AG04449 (cell line): ENCODE measurements at regions not wholly inside any gene's neighbourhood (a gene's known extent, or its start where the extent isn't known, plus 50 kb on each side); places are given as distances from the start of the nearest gene placed in this dataset.

Source experiments
- CTCF ChIA-PET: fragments of 350-600 bp; formaldehyde crosslinking; extraction: SDS; loops from one replicate; lab custom pipeline; 2021; ENCODE audit warnings: antibody characterized with exemption; lab: Yijun Ruan, JAX
- POLR2A ChIA-PET: fragments of 400-600, 350-600 bp; formaldehyde crosslinking; extraction: SDS; loops from one replicate; lab custom pipeline; 2020; ENCODE audit warnings: antibody characterized with exemption, inconsistent platforms; lab: Yijun Ruan, JAX
- DNase-seq: peaks from one replicate; pipeline ENCODE4 v3.0.0-alpha.2; 2010; ENCODE audit warnings: low read depth, low spot score
- H3K4me3 ChIP-seq: 2 replicates; pipeline ENCODE4 v1.5.1; 2011; ENCODE audit warnings: low read depth, mild to moderate bottlenecking, control low read depth, low read length
- TF ChIP-seq, protein P1 (sequence below): IDR thresholded peaks from one replicate; pipeline ENCODE4 v1.5.1; 2011; ENCODE audit warnings: mild to moderate bottlenecking, moderate library complexity, low read length, control low read depth, inconsistent platforms; ENCODE audit not compliant: insufficient read depth; ENCODE audit errors: missing control alignments

DNA sequence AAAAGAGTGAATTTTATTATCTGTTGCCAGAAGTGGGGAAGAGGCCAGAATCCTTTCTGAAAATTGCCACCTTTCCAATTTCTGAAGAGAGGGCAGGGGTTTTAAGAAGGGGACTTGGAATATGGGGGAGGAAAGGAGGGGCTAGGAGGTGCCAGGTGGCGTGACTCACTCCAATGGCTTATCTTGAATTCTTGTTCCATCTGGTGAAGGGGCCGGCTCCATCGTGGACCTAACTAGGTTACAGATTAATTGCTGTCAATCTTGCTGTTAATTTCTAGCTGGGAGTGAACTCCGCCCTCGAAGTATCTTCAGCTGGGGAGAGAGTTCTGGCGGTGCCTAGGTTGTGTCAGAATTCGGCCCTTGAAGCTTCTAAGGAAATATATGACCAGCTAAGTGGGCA, 138.7 kb downstream of the YTHDC2 start:
- CTCF ChIA-PET: no interaction called here

DNA sequence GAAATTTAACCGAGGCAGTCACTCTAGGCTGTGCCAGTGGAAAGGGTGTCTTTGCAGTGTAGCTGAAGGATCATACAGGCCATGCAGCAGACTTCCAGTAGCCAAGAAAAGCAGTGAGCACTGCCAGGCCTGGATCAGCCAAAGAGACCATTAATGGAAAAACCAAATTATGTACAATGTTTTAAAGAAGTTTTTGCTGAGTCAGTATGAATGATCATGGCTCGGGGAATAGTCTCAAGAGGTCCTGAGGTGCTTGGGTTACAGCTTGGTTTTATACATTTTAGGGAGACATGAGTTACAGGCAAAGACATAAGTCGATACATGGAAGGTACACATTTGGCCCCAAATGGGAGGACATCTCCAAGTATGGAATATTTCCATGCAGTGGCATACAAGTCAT, 141.3 kb downstream of the YTHDC2 start:
- H3K4me3 ChIP-seq: no peak overlapping the region
- DNase-seq: no peak
- ChIA-PET POLR2A (no interaction called here), CTCF (no interaction called here)
- TF ChIP-seq, protein P1, sequence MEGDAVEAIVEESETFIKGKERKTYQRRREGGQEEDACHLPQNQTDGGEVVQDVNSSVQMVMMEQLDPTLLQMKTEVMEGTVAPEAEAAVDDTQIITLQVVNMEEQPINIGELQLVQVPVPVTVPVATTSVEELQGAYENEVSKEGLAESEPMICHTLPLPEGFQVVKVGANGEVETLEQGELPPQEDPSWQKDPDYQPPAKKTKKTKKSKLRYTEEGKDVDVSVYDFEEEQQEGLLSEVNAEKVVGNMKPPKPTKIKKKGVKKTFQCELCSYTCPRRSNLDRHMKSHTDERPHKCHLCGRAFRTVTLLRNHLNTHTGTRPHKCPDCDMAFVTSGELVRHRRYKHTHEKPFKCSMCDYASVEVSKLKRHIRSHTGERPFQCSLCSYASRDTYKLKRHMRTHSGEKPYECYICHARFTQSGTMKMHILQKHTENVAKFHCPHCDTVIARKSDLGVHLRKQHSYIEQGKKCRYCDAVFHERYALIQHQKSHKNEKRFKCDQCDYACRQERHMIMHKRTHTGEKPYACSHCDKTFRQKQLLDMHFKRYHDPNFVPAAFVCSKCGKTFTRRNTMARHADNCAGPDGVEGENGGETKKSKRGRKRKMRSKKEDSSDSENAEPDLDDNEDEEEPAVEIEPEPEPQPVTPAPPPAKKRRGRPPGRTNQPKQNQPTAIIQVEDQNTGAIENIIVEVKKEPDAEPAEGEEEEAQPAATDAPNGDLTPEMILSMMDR: no peak

More for the DNA sequence above, 138.7 kb downstream of the YTHDC2 start:
- no peak overlapping the region for H3K4me3 ChIP-seq
- POLR2A ChIA-PET: no interaction called here
- TF ChIP-seq, protein P1: no peak
- DNase-seq: no peak

DNA sequence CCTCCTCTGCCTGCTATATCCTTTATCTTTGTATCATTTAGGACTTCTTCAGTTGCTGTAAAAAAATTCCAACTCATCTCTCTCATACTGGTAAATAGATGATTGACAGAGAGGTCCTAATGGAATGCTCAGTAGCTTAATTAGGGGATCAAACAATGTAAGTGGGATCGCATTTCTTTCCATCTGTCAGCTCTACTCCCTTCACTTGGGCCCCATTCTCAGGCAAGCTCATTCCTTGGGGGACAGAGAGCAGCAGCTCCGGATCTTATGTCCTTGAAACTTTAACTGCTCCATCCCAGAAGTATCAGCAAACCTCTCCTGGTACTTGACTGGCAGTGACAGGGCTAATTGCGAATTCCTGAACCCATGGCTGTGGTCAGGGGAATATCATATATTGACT, 146.7 kb downstream of the YTHDC2 start:
- TF ChIP-seq, protein P1: no peak
- POLR2A ChIA-PET: no interaction called here
- DNase-seq: no peak
- CTCF ChIA-PET: interaction anchor here (5.8 kb wide), 1 partner anchor 47 kb away, joined by 85 read pairs; no protein-coding TSS in a partner anchor
- H3K4me3 ChIP-seq: no peak overlapping the region

DNA sequence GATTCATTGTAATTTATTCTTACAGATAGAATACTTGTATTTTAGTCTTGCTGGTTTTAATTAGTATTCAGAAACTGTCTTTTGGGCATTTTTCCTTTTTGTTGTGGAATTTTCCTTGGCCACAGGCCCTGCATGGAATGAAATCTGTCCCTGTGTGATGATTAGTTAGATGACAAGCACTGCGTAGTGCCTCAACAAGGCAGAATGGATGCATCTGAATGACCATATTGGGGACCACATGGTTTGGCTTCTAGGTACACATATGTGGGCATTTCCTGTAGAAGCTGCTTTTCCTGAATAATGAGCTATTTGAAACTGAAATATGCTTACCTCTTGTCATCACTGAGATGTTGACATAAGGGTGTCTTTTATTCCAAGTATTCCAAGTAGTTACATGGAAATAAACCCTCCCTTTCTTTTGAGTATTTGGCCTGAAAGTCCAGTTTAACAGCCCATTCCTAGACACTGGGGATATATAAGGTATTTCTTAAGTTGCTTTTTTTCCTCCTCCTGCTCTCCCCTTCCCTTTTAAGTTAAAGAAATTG, 147.3 kb downstream of the YTHDC2 start:
- no peak for DNase-seq
- TF ChIP-seq, protein P1: no peak
- POLR2A ChIA-PET: no interaction called here
- H3K4me3 ChIP-seq: no peak overlapping the region
- CTCF ChIA-PET: interaction anchor here (5.8 kb wide), 1 partner anchor 47 kb away, joined by 85 read pairs; no protein-coding TSS in a partner anchor

DNA sequence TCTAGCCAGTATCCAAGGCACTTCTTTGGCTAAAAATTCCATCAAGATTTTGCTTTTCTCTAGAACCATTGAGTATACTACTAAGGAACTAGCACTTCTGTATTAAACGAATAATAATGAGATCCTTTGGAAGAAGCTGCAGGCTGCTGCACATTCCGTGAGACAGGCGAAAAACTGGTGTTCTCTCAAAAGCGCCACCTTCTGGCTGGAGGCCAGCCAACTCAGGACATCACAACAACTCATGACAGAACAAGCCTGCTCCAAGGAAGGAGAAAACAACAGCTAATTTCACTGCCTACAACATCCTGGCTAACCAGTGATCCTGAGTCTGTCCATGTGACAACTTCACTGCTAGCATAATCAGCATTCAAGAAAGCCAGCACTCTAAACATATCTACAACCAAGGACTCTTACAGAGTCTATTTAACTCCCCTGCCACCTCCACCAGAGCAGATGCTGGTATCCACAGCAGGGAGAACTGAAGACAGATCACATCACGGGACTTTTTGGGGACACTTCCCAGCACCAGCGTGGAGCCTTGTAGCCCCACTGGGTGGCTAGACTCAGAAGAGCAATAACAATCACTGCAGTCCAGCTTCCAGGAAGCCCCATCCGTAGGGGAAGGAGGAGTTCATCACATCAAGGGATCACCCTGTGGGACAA, 150.5 kb downstream of the YTHDC2 start:
- H3K4me3 ChIP-seq: no peak overlapping the region
- TF ChIP-seq, protein P1: peak; percentile 69
- POLR2A ChIA-PET: no interaction called here
- no peak for DNase-seq
- CTCF ChIA-PET: interaction anchor here (1.1 to 5.8 kb wide), 11 partner anchors 9 to 668 kb away, joined by 3 to 85 read pairs (median 4); no protein-coding TSS in a partner anchor

DNA sequence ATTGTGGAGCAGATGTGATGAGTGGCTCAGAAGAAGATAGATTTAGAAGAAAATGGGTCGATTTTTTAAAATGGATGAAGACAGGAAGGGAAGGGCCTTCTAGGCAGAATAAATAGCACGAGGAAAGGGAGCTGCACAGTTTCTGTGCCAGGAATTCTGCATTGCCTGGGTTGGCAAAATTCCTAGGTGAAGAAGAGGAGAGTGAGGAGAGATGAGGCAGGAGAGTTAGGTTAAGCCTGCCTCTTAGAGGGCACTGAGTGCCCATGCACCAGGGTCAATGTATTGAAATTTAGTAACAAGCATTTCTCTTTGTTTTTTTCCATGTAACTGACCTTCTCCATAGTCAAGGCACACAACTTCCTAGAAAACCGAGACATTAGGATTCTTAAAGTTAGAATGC, 159.5 kb downstream of the YTHDC2 start:
- DNase-seq: no peak
- H3K4me3 ChIP-seq: no peak overlapping the region
- CTCF ChIA-PET: interaction anchor here (1.0 to 1.8 kb wide), 3 partner anchors 9 to 685 kb away, joined by 4 to 7 read pairs (median 4); no protein-coding TSS in a partner anchor
- TF ChIP-seq, protein P1: no peak
- POLR2A ChIA-PET: no interaction called here
